ENCODE measurements at regions not wholly inside any gene's neighbourhood (a gene's known extent, or its start where the extent isn't known, plus 50 kb on each side); places are given as distances from the start of the nearest gene placed in this dataset.
"Not testable (repeated sequence)": the region's sequence is repeated elsewhere in the genome, so short reads cannot be mapped to it uniquely, and the experiment has no call there.

- not testable (repeated sequence) for TF ChIP-seq CTCF, POLR2A (IDR thresholded peaks at IDR 0.05)
Observed at GRCh38 chr10:63848871-63849270, 327.7 kb downstream of the REEP3 start.

Measured in esophagus squamous epithelium (tissue), 4 donors.